ENCODE measurements at regions not wholly inside any gene's neighbourhood (a gene's known extent, or its start where the extent isn't known, plus 50 kb on each side); places are given as distances from the start of the nearest gene placed in this dataset.

DNA sequence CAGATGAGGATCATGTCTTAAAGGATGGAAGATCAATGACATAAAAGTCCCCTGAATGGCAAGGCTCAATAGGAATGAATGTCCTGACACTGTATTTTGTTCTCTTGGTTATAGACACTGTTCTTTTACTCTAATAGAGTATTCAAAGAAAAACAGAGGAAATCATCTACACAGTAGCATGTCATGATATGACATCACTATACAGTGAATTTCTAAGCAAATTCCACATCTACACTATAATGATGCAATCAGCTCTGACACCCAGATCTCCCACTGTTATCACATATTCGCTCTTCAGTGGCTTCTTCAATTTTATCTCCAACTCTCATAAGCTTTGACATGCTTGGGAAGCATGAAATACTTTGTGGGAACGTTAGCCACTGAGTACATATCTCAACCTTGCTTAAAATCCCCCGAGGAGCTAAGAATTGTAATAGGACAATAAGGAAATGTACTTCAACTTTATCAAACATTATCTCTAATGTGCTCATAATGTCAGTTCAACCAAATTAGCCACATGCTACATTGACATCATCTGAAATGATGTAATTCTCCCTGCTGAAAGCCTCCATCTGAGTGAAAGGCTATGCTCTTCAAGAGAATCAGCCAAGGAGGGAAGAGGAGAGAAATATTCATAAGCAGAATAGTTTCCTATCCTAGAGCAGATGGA lies 139.6 kb upstream of the PTCHD1 start:
- Mint-ChIP-seq H3K36me3 (no peaks in the 10 kb centered on the region), H3K27ac (no peak overlapping the region), H3K4me3 (no peak overlapping the region), H3K27me3 (no peaks in the 10 kb centered on the region), H3K9me3 (peaks cover 0 to 5% (median 0%) of the 10 kb centered on the region in 5 donors), H3K4me1 (no peaks in the 10 kb centered on the region)
- no peak for DNase-seq
- H3K4me3 ChIP-seq (ENCODE audit: low read length), result no peak overlapping the region
- H3K27ac ChIP-seq (ENCODE audit: low read depth, low read length), result no peak overlapping the region
- POLR2A ChIA-PET, result no interaction called here
- no peaks in the 10 kb centered on the region for H3K36me3 ChIP-seq (ENCODE audit: insufficient read depth, low read length)
- no peaks in the 10 kb centered on the region for H3K9me3 ChIP-seq (ENCODE audit: low read length)
- no peaks in the 10 kb centered on the region for H3K27me3 ChIP-seq (ENCODE audit: insufficient read depth, low read length, poor library complexity, severe bottlenecking)
- no peaks in the 10 kb centered on the region for H3K4me1 ChIP-seq (ENCODE audit: insufficient read depth, low read length)
- CTCF ChIA-PET, result no interaction called here

DNA sequence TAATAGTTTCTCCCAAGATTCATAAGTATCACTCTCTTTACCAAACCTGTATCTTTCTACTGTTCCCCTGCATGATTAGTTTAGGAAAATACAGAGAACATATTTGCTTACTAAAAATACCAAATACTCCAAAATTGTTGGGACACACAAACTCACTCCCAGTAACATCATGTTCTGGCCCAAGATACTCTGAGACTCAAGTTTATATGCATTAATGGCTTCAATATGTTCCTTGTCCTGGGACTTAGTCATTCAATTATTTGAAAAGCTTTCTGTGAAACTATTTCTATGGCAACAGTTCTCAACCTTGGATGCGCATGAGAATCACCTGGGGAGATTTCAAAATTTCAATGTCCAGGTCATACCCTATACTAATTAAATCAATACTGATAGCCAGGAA lies 138.9 kb upstream of the PTCHD1 start:
- Histone ChIP-seq H3K9me3 (ENCODE audit: low read length) (no peaks in the 10 kb centered on the region), H3K4me3 (ENCODE audit: low read length) (no peak overlapping the region), H3K27me3 (ENCODE audit: insufficient read depth, low read length, poor library complexity, severe bottlenecking) (no peaks in the 10 kb centered on the region), H3K27ac (ENCODE audit: low read depth, low read length) (no peak overlapping the region), H3K36me3 (ENCODE audit: insufficient read depth, low read length) (no peaks in the 10 kb centered on the region), H3K4me1 (ENCODE audit: insufficient read depth, low read length) (no peaks in the 10 kb centered on the region)
- H3K27ac Mint-ChIP-seq, result no peak overlapping the region
- H3K27me3 Mint-ChIP-seq, result no peaks in the 10 kb centered on the region
- no peaks in the 10 kb centered on the region for H3K36me3 Mint-ChIP-seq
- H3K4me3 Mint-ChIP-seq, result no peak overlapping the region
- ChIA-PET CTCF (no interaction called here), POLR2A (no interaction called here)
- no peaks in the 10 kb centered on the region for H3K4me1 Mint-ChIP-seq
- peaks cover 0 to 6% (median 0%) of the 10 kb centered on the region in 5 donors for H3K9me3 Mint-ChIP-seq
- DNase-seq, result no peak

DNA sequence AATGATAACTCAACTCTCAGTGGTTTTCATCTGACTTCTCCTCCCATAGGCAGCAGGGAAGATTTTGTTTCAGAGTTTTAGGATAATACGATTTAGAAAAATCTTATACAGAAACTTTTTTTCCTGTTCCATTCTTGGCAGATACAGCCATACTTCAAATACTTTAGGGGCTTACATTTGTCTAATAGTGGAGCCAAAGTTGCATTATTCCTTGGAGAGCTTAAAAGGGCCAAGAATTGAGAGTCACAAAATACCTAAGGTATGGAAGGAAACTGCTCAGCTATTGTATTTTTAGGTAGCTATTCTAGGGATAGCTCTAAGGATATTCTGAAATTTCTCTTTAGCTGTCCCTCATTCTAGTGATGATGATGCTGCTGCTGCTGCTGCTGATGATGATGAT lies 132.9 kb upstream of the PTCHD1 start:
- H3K27me3 Mint-ChIP-seq, result no peaks in the 10 kb centered on the region
- POLR2A ChIA-PET, result no interaction called here
- no peaks in the 10 kb centered on the region for H3K36me3 Mint-ChIP-seq

DNA sequence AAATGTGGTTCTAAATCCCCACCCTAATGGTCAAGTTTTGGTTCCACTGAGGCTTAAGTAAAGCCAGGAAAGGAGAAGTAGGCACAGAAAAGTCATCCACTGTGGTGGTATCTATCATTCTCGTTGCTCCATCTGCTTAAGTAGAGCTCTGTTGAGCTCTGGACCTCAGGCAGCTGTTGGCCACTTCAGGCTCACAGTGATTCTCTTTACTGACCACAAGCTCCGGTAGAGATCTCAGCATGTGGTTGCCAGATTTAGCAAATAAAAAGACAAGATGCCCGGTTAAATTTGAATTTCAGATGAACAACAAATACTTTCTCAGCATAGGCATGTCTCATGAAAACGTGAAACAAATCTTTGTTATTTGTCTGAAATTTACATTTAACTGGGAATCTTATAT lies 132.3 kb upstream of the PTCHD1 start:
- DNase-seq, result no peak
- no peaks in the 10 kb centered on the region for H3K36me3 ChIP-seq (ENCODE audit: insufficient read depth, low read length)
- no peaks in the 10 kb centered on the region for H3K4me1 ChIP-seq (ENCODE audit: insufficient read depth, low read length)
- peaks cover 0 to 6% (median 0%) of the 10 kb centered on the region in 5 donors for H3K9me3 Mint-ChIP-seq
- no peaks in the 10 kb centered on the region for H3K27me3 Mint-ChIP-seq
- H3K27ac ChIP-seq (ENCODE audit: low read depth, low read length), result no peak overlapping the region
- H3K4me3 Mint-ChIP-seq, result no peak overlapping the region
- no peaks in the 10 kb centered on the region for H3K4me1 Mint-ChIP-seq
- H3K4me3 ChIP-seq (ENCODE audit: low read length), result no peak overlapping the region
- H3K27me3 ChIP-seq (ENCODE audit: insufficient read depth, low read length, poor library complexity, severe bottlenecking), result no peaks in the 10 kb centered on the region
- CTCF ChIA-PET, result no interaction called here
- no peaks in the 10 kb centered on the region for H3K36me3 Mint-ChIP-seq
- POLR2A ChIA-PET, result no interaction called here
- no peak overlapping the region for H3K27ac Mint-ChIP-seq
- H3K9me3 ChIP-seq (ENCODE audit: low read length), result no peaks in the 10 kb centered on the region

More for the DNA sequence above, 132.9 kb upstream of the PTCHD1 start:
- Histone ChIP-seq H3K36me3 (ENCODE audit: insufficient read depth, low read length) (no peaks in the 10 kb centered on the region), H3K27me3 (ENCODE audit: insufficient read depth, low read length, poor library complexity, severe bottlenecking) (no peaks in the 10 kb centered on the region), H3K4me3 (ENCODE audit: low read length) (no peak overlapping the region), H3K27ac (ENCODE audit: low read depth, low read length) (no peak overlapping the region), H3K4me1 (ENCODE audit: insufficient read depth, low read length) (no peaks in the 10 kb centered on the region), H3K9me3 (ENCODE audit: low read length) (no peaks in the 10 kb centered on the region)
- Mint-ChIP-seq H3K4me1 (no peaks in the 10 kb centered on the region), H3K9me3 (peaks cover 0 to 6% (median 0%) of the 10 kb centered on the region in 5 donors), H3K27ac (no peak overlapping the region), H3K4me3 (no peak overlapping the region)
- CTCF ChIA-PET, result no interaction called here
- no peak for DNase-seq

DNA sequence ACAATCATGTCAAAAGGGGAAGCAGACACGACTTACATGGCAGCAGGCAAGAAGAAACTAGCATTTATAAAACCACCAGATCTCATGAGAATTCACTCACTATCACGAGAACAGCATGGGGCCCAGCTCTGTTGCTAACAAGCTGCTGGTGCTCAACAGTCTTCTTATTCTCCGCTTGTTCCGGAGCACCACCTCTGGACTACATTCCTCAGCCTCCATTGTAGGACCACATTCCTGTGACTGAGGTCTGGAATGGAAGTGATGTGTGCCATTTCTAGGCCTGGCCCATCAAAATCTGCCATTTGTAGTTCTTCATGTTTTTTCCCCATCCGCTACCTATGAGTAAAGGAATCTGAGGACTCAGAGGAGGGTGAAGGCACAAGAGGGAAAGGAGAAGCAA lies 111.5 kb upstream of the PTCHD1 start:
- Histone ChIP-seq H3K4me3 (ENCODE audit: low read length) (no peak overlapping the region), H3K27ac (ENCODE audit: low read depth, low read length) (no peak overlapping the region), H3K9me3 (ENCODE audit: low read length) (no peaks in the 10 kb centered on the region), H3K27me3 (ENCODE audit: insufficient read depth, low read length, poor library complexity, severe bottlenecking) (no peaks in the 10 kb centered on the region), H3K4me1 (ENCODE audit: insufficient read depth, low read length) (no peaks in the 10 kb centered on the region), H3K36me3 (ENCODE audit: insufficient read depth, low read length) (no peaks in the 10 kb centered on the region)
- Mint-ChIP-seq H3K4me1 (no peaks in the 10 kb centered on the region), H3K27ac (no peak overlapping the region), H3K27me3 (peaks cover 0 to 1% of the 10 kb centered on the region in 2 donors), H3K36me3 (no peaks in the 10 kb centered on the region), H3K4me3 (no peak overlapping the region), H3K9me3 (peaks cover 0 to 2% (median 0%) of the 10 kb centered on the region in 5 donors)
- ChIA-PET CTCF (no interaction called here), POLR2A (no interaction called here)
- no peak for DNase-seq

DNA sequence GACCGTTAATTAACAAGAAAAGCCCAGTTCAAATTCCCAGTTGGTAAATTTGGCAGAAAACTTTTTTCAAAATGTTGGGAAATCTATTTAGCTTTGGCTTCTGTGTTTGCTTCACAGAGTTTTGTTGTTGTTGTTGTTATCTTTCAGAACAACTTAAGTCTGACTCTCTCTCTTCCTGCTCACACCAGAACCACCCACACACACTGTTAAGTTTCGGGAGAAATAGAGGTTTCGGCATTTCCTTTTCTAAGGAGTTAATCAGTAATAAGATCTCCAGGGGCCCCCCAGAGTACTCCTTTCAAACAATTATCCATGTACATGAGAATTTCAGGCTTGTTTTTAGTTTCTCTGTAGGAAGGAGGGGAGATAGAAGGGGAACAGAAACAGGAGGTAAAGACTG lies 106.2 kb upstream of the PTCHD1 start:
- no peak overlapping the region for H3K27ac Mint-ChIP-seq
- no peak overlapping the region for H3K4me3 ChIP-seq (ENCODE audit: low read length)
- H3K4me1 ChIP-seq (ENCODE audit: insufficient read depth, low read length), result no peaks in the 10 kb centered on the region
- H3K27ac ChIP-seq (ENCODE audit: low read depth, low read length), result no peak overlapping the region
- no peaks in the 10 kb centered on the region for H3K27me3 ChIP-seq (ENCODE audit: insufficient read depth, low read length, poor library complexity, severe bottlenecking)
- no peaks in the 10 kb centered on the region for H3K9me3 ChIP-seq (ENCODE audit: low read length)
- POLR2A ChIA-PET, result no interaction called here
- no peaks in the 10 kb centered on the region for H3K4me1 Mint-ChIP-seq
- CTCF ChIA-PET, result no interaction called here
- H3K36me3 Mint-ChIP-seq, result no peaks in the 10 kb centered on the region
- H3K9me3 Mint-ChIP-seq, result peaks cover 0 to 4% (median 2%) of the 10 kb centered on the region in 5 donors
- no peak overlapping the region for H3K4me3 Mint-ChIP-seq
- no peak for DNase-seq
- H3K27me3 Mint-ChIP-seq, result peaks cover 0 to 1% of the 10 kb centered on the region in 2 donors
- no peaks in the 10 kb centered on the region for H3K36me3 ChIP-seq (ENCODE audit: insufficient read depth, low read length)

DNA sequence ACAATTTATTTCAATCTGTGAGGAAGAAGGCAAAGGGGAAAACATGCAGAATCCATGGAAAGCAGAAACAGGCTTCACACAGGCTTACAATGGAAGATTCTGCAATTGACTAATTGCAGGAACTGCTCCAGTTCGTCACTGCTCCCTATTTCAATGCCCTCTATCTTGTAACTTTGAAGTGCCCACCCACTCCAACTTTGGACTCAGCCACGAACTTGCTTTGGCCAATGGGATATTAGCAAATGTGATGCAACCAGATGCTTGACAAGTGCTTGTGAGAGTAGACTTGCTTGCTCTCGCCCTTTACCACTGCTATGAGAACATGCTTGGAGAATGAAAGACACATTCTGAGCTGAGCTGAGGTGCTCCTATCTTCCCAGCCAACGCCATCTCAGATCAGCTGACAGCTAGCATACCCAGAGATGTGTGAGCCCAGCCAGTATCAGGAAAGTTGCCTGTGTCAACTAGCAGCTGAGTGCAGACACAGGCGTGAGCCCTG lies 105.7 kb upstream of the PTCHD1 start:
- no peaks in the 10 kb centered on the region for H3K27me3 ChIP-seq (ENCODE audit: insufficient read depth, low read length, poor library complexity, severe bottlenecking)
- DNase-seq, result no peak
- CTCF ChIA-PET, result no interaction called here
- no peaks in the 10 kb centered on the region for H3K9me3 ChIP-seq (ENCODE audit: low read length)
- no peak overlapping the region for H3K27ac ChIP-seq (ENCODE audit: low read depth, low read length)
- POLR2A ChIA-PET, result no interaction called here
- no peak overlapping the region for H3K4me3 ChIP-seq (ENCODE audit: low read length)
- Mint-ChIP-seq H3K36me3 (no peaks in the 10 kb centered on the region), H3K4me1 (no peaks in the 10 kb centered on the region), H3K4me3 (no peak overlapping the region), H3K27ac (no peak overlapping the region), H3K9me3 (peaks cover 0 to 4% (median 2%) of the 10 kb centered on the region in 5 donors), H3K27me3 (peaks cover 0 to 1% of the 10 kb centered on the region in 2 donors)
- H3K36me3 ChIP-seq (ENCODE audit: insufficient read depth, low read length), result no peaks in the 10 kb centered on the region
- no peaks in the 10 kb centered on the region for H3K4me1 ChIP-seq (ENCODE audit: insufficient read depth, low read length)

DNA sequence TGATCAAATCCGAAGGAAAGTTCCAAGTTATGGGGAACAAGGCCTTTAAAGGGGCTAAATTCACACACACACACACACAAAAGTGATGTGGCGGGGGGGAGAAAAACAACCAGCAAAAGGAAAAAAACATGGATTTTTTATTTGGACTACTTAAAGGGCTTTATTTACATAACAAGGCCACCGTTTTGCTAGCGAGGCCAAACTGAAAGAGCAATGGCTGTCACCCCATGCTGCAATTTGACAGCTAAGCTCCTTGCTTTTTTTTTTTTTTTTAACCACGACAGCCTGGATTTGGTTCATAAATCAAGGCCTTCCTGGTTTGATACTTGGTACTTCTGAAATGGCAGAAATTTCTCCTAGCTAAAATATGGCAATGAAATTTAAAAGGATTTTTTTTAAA lies 99.6 kb upstream of the PTCHD1 start:
- DNase-seq, result no peak
- no peaks in the 10 kb centered on the region for H3K27me3 ChIP-seq (ENCODE audit: insufficient read depth, low read length, poor library complexity, severe bottlenecking)
- H3K4me3 Mint-ChIP-seq, result no peak overlapping the region
- ChIA-PET POLR2A (no interaction called here), CTCF (no interaction called here)
- no peak overlapping the region for H3K27ac Mint-ChIP-seq
- no peaks in the 10 kb centered on the region for H3K4me1 ChIP-seq (ENCODE audit: insufficient read depth, low read length)
- H3K4me3 ChIP-seq (ENCODE audit: low read length), result no peak overlapping the region
- no peaks in the 10 kb centered on the region for H3K4me1 Mint-ChIP-seq
- H3K36me3 ChIP-seq (ENCODE audit: insufficient read depth, low read length), result no peaks in the 10 kb centered on the region
- H3K27ac ChIP-seq (ENCODE audit: low read depth, low read length), result no peak overlapping the region
- H3K27me3 Mint-ChIP-seq, result no peaks in the 10 kb centered on the region
- H3K9me3 Mint-ChIP-seq, result peaks cover 0 to 5% (median 2%) of the 10 kb centered on the region in 5 donors
- no peaks in the 10 kb centered on the region for H3K9me3 ChIP-seq (ENCODE audit: low read length)
- no peaks in the 10 kb centered on the region for H3K36me3 Mint-ChIP-seq
